Erythroblast (primary cell): ENCODE measurements at regions not wholly inside any gene's neighbourhood (a gene's known extent, or its start where the extent isn't known, plus 50 kb on each side); places are given as distances from the start of the nearest gene placed in this dataset.

ENCODE experiments used
- DNase-seq, 2 experiments: peaks; one replicate each; lab custom pipeline; 2025; lab: John Stamatoyannopoulos, UW
- GATA1 ChIP-seq: IDR thresholded peaks from 2 replicates; pipeline ENCODE4 v1.6.1; 2011; ENCODE audit warnings: low read depth, mild to moderate bottlenecking, control low read depth, low read length, moderate library complexity
- POLR2A ChIP-seq: IDR thresholded peaks from 2 replicates; pipeline ENCODE4 v1.6.1; 2011; ENCODE audit warnings: mild to moderate bottlenecking, low read length

DNA sequence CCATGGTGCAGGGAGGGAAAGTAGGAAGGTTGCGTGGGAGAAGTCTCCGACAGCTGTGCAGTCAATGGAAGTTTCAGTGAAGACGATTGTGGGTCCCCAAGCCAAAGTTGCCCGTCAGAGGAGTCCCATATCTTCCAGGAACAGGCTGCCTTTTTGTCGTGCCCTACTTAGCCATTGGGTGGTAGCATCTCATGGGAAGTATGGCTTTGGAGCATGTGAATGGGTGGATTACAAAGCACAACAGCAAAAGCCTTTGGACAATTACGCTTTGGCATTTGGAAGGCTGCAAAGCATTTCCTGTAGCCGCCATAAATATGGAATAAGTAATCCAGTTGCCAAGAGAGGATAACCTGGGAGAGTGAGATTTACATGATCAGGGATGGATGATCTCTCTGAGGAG is 300.7 kb upstream of the BOD1L1 start:
- TF ChIP-seq GATA1, result no peak
- no peak for DNase-seq

DNA sequence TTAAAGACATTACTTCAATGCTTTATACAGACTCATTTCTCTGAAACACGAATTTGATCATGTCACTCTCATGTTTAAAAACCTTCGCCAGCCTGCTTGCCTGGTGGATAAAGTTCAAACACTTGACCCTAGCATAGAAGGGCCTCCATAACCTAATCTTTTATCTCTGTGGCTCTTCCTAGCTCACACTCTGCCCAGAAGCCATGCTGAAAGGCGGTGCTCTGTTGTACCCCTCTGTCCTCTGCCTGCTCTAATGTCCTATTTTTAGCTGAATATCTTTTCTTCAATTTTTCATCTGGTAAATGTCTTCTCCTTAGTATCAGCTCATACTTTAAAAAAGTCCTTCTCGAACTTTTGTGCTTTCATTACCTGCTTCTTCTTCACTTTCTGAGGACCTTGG is 302.6 kb upstream of the BOD1L1 start:
- DNase-seq, result no peak
- TF ChIP-seq POLR2A (no peak), GATA1 (no peak)

DNA sequence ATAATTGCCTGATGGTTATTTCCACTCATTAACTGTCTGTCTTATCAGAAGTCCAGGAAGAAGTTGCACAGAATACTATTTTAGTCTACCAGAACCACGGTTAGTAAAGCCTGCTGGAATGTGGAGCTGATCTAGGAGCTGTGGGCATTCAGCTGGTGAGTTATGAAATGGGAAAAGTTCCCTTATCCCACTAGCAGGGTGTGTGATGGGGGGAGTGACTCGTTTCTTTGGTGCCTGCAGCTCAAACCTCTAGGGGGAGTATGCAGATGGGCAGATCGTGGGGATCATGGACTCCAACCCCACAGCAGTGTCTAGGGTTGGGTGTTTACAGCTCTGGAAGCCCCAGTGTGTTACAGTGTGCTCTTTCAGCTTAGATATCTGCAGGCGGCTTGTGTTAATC is 305.7 kb upstream of the BOD1L1 start:
- DNase-seq, result no peak
- TF ChIP-seq GATA1 (no peak), POLR2A (no peak)

DNA sequence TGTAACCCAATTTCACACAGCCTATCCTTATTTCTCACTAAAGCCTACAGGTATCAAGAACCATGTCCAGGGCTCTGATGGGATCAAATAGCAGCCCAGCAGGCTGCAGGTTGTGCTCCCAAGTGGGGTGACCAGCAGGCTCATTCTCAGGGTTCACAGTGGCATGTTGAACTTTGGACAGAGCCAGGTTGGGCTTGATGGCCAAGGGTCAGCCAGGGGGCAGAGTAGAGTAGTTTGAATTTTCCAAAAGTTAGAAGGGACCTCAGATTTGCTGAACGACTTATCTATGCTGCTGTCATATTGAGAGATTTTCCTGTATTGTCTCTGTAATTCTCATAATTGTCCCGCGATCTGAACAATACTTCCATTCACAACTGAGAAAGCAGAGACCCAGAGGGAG is 310.8 kb upstream of the BOD1L1 start:
- TF ChIP-seq POLR2A (no peak), GATA1 (no peak)
- no peak for DNase-seq

DNA sequence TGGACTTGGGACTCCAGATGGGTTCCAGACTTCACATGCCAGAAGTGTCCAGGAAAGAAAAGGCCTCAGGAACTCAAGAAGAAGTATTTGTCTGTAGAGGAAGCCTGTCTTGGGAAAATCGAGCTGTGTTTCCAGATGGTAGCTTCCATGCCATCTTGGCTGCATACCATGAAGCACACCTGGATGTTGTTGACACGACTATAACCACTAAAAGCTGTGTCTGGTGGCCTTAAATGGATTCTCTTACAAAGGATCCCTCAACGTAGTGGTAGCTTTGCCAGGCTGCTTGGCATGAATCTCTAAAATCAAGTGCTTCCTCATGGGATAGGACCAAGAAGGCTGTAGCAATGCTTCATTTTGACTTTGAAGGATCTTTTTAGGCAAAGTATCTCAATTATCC is 313.4 kb upstream of the BOD1L1 start:
- DNase-seq, result no peak

DNA sequence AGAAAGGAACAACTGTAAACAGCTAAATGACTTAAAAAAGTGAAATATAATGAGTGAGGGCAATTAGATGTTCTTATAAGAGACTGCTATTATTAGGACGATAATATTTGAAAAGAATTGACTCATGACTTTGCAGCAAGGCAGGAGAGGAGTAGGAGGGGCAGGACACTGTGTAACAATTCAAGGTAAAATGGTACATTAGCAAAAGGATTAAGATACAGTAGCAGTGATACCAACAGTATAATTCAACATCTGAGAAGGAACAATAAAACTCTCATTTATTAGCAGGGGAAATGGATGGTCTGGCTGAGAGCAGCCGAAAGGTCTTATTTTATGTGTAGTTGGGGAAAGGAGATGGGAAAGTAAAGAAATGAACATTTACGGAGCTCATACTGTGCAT is 315.5 kb upstream of the BOD1L1 start:
- no peak for TF ChIP-seq GATA1
- no peak for TF ChIP-seq POLR2A
- DNase-seq, result no peak

More for the DNA sequence above, 313.4 kb upstream of the BOD1L1 start:
- TF ChIP-seq POLR2A (no peak), GATA1 (no peak)

DNA sequence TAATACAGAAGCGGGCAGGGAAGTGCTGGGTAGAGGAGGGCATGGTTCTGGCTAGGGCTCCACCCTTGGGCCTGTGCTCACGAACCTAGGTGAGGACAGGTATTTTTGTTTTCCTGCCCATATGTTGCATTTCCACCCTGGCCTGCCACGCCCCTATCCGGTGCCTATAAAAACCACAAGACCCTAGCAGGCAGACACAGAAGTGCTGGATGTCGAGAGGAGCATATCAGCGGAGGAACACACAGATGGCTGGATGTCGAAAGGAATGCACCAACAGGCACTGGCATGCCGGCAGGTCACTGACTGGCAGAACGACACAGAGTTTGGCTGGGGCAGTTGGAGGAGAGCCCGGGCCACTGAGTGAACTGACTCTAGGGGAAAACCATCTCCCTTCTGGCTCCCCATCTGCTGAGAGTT is 316.6 kb upstream of the BOD1L1 start:
- TF ChIP-seq POLR2A (no peak), GATA1 (no peak)
- DNase-seq, result no peak

DNA sequence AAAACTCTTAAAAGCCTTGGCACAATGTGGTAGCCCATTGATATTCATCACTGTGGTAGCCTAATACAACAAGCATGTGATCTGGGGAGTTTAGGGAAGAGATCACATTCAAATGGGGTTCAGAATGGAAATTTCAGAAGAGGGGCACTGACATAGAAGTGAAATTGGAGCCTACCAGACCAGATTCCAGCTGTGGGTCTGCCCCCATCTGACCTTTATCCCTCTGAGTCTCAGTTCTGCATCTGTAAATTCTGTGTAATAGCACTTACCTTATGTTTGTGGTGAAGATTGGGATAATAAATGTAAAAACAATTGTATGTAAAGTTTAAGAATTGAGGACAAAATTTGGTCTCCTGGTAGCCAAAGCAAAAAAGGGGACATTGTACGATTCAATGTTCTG is 320.4 kb upstream of the BOD1L1 start:
- no peak for DNase-seq
- TF ChIP-seq GATA1 (no peak), POLR2A (no peak)

DNA sequence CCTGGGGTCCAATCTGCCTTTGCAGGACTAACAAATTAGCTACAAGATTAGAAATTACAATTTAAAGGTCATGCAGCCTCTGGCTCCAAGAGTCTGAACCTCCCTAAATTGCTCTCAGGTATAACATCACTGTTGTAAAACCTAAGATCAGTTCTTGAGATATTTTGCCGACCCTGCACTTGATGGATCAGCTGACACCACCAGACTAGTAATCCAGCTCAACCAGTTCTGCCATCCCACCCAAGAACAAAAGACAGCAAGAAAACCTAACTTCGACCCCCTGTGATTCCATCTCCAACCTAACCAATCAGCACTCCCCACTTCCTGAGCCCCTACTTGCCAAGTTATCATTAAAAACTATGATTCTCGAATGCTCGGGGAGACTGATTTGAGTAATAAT is 323.0 kb upstream of the BOD1L1 start:
- DNase-seq, result no peak
- TF ChIP-seq GATA1 (no peak), POLR2A (no peak)

DNA sequence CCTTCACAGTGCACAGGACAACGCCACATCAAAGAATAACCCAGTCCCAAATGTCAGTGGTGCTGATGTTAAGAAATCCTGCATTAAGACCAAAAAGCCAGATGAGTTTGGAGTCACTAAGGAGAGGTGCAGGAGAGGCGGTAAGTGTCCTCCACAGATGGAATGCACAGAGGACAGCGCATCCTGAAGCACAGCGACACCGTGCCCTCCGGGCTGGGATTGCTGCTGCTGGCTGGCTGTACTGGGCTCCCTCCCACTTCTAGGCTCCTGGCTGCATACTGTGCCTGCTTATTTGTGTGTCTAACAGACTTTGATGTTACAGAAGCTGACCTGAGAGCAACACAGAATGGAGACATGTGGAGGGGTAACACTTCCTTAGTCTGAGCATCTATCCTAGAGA is 325.6 kb upstream of the BOD1L1 start:
- DNase-seq, result no peak
- no peak for TF ChIP-seq POLR2A

DNA sequence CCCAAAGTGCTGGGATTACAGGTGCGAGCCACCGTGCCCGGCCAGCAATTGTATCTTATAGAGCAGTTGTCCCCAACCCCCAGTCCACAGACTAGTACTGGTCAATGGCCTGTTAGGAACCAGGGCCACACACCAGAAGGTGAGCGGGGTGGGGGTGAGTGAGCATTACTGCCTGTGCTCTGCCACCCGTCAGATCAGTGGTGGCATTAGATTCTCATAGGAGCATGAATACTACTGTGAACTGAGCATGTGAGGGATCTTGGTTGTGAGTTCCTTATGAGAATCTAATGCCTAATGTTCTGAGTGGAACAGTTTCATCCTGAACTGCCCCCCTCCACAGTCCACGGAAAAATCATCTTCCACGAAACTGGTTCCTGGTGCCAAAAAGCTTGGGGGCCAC is 328.0 kb upstream of the BOD1L1 start:
- TF ChIP-seq POLR2A (no peak), GATA1 (no peak)
- DNase-seq, result no peak

DNA sequence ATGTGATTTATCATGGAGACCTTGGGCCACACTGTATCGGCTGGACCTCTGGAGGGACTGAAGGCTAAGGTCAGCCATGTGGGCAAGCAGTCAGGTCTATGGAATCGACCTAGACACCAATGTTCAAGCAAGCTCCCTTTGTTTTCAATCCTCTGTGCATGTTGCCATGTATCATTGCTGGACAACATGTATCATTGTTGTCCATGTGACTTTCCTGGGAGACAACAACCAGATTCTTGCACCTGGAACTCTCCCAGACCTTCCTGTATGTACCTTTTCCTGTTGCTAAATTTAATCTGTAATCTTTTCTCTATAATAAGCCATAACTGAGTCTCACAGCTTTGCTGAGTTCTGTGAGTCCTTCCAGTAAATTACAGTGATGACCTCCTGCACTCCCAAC is 329.4 kb upstream of the BOD1L1 start:
- no peak for DNase-seq
- TF ChIP-seq GATA1 (no peak), POLR2A (no peak)

DNA sequence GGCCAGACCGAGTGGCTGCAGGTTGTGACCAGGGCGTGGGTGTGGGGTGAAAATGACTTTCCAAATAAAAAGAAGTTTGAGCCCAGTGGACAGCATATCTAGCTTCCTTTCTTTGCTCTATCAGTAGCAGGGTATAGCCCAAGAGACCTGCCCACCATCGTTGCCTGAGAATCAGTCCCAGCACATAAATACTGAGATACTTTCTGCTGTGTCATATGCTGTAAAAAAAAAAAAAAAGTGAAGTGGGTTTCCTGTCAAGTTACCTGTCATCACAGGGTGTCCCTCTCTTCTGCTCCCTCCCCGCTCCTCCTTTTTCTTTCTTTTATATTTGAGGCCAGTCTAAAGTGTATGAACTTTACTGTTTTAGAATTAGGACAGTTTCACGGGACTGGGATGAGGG is 330.3 kb upstream of the BOD1L1 start:
- no peak for TF ChIP-seq POLR2A
- no peak for TF ChIP-seq GATA1

DNA sequence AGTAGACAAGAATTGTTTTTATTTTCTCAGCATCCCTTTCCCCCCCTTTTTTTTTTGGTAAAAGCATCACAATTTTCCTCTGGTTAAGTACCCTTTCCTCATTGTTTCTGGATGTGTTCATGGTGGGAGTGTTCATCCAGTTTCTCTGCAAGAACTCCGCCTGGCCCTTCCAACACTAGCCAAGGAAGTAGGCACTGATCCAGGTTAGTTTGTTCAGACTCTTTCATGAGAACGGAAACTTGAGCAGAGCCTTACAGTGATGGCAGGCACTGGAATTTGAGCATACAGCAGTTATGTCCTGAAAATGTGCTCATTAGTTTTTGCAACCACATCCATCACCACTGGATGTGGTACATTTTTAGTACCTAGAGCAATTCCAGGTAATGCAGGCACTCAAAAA is 336.1 kb upstream of the BOD1L1 start:
- no peak for DNase-seq
- no peak for TF ChIP-seq POLR2A
- TF ChIP-seq GATA1, result no peak

More for the DNA sequence above, 330.3 kb upstream of the BOD1L1 start:
- no peak for DNase-seq

DNA sequence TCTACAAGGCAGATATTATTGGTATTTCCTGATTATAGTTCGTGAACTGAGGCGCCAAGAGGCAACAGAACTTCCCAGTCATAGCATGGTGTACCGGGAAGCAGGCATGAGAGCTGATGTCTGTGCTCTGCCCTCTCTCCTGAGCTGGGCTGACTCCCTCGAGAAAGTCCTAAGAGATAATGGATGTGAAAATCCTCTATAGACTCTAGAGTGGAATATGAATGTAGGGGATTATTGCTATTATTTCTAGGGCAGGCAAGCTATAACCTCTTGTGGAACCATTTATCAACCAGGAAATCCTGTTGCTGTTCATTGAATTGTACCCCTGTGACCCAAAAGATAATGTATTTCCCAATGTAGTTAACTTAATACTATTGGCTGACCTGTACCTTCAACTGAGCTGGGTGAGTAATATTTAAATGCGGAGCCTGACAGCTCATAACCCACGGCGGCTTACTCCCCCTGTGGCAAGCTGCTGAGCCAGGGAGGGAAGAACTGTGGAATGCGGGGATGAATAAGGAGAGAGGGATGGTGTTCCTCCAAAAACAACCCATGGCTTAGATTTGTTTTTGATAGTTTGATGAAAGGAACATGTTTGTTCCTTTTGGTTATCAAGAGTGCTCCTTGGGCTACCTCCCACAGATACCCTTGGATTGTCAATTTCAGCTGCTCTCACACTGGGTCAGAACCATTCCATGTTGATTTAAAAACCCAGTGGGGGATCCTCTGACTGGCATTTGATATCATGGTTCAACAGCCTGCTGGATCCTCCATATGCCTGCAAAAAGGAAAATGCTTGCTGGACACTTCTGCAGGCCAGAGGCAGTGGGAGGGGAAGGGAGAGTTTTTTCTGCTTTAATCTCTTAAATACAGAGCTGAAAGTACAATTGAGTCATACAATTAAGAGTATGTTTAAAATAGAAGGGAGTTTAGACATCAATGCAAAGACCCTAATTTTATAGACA is 339.0 kb upstream of the BOD1L1 start:
- DNase-seq, result no peak
- TF ChIP-seq GATA1, result no peak
- TF ChIP-seq POLR2A, result no peak
